H9 (cell line): ENCODE measurements at regions not wholly inside any gene's neighbourhood (a gene's known extent, or its start where the extent isn't known, plus 50 kb on each side); places are given as distances from the start of the nearest gene placed in this dataset.

Source experiments
- DNase-seq: peaks from one replicate; pipeline ENCODE4 v3.0.0-alpha.2; 2017
- H2AFZ ChIP-seq: one replicate; pipeline ENCODE4 v1.6.1; 2013; ENCODE audit warnings: mild to moderate bottlenecking, low read length, control low read depth, moderate library complexity
- H2AK5ac ChIP-seq: 2 replicates; pipeline ENCODE4 v1.6.1; 2013; ENCODE audit warnings: low read length, control low read depth, mixed read lengths; ENCODE audit not compliant: insufficient read length
- H2BK120ac ChIP-seq: one replicate; pipeline ENCODE4 v1.6.1; 2013; ENCODE audit warnings: low read depth, mild to moderate bottlenecking, low read length, control low read depth, inconsistent platforms; ENCODE audit not compliant: poor library complexity, severe bottlenecking
- H2BK12ac ChIP-seq: 2 replicates; pipeline ENCODE4 v1.6.1; 2013; ENCODE audit warnings: low read length, control low read depth, mixed read lengths, low read depth; ENCODE audit not compliant: insufficient read length
- H2BK15ac ChIP-seq: 2 replicates; pipeline ENCODE4 v1.6.1; 2013; ENCODE audit warnings: low read depth, low read length, control low read depth
- H2BK20ac ChIP-seq: one replicate; pipeline ENCODE4 v1.6.1; 2013; ENCODE audit warnings: low read depth, mild to moderate bottlenecking, low read length, control low read depth, inconsistent platforms; ENCODE audit not compliant: poor library complexity, severe bottlenecking
- H2BK5ac ChIP-seq: 2 replicates; pipeline ENCODE4 v1.6.1; 2013; ENCODE audit warnings: low read length, control low read depth, mixed read lengths; ENCODE audit not compliant: insufficient read length
- H3K14ac ChIP-seq: 2 replicates; pipeline ENCODE4 v1.6.1; 2013; ENCODE audit warnings: low read length, control low read depth; ENCODE audit not compliant: insufficient read depth
- H3K18ac ChIP-seq: 2 replicates; pipeline ENCODE4 v1.6.1; 2013; ENCODE audit warnings: low read depth, mild to moderate bottlenecking, mixed read lengths, low read length, control low read depth; ENCODE audit not compliant: insufficient read length
- H3K23ac ChIP-seq: 2 replicates; pipeline ENCODE4 v1.6.1; 2013; ENCODE audit warnings: low read length, control low read depth, mixed read lengths, low read depth; ENCODE audit not compliant: insufficient read length
- H3K23me2 ChIP-seq: 2 replicates; pipeline ENCODE4 v1.6.1; 2013; ENCODE audit warnings: low read depth, mild to moderate bottlenecking, mixed read lengths, low read length, control low read depth; ENCODE audit not compliant: insufficient read length, poor library complexity, severe bottlenecking
- H3K27ac ChIP-seq: 2 replicates; pipeline ENCODE4 v1.5.1; 2013; ENCODE audit warnings: low read length, control low read depth, mixed read lengths, low read depth; ENCODE audit not compliant: insufficient read length
- H3K27me3 ChIP-seq: 2 replicates; pipeline ENCODE4 v1.6.1; 2013; ENCODE audit warnings: low read length, control low read depth, inconsistent platforms; ENCODE audit not compliant: insufficient read depth
- H3K4ac ChIP-seq: 2 replicates; pipeline ENCODE4 v1.6.1; 2013; ENCODE audit warnings: low read depth, mild to moderate bottlenecking, control low read depth, inconsistent platforms, low read length, moderate library complexity
- H3K4me1 ChIP-seq: 2 replicates; pipeline ENCODE4 v1.6.1; 2013; ENCODE audit warnings: low read length, control low read depth, inconsistent platforms; ENCODE audit not compliant: insufficient read depth
- H3K4me2 ChIP-seq: 2 replicates; pipeline ENCODE4 v1.6.1; 2013; ENCODE audit warnings: low read length, control low read depth, mixed read lengths; ENCODE audit not compliant: insufficient read length, insufficient read depth
- H3K56ac ChIP-seq: 2 replicates; pipeline ENCODE4 v1.6.1; 2013; ENCODE audit warnings: low read depth, mild to moderate bottlenecking, mixed read lengths, low read length, control low read depth; ENCODE audit not compliant: insufficient read length
- H3K79me1 ChIP-seq: 2 replicates; pipeline ENCODE4 v1.6.1; 2013; ENCODE audit warnings: low read depth, mild to moderate bottlenecking, moderate library complexity, low read length, control low read depth, inconsistent platforms; ENCODE audit not compliant: insufficient read depth, poor library complexity, severe bottlenecking
- H3K79me2 ChIP-seq: 2 replicates; pipeline ENCODE4 v1.6.1; 2013; ENCODE audit warnings: low read length, control low read depth, inconsistent platforms; ENCODE audit not compliant: insufficient read depth
- H3K9ac ChIP-seq: 2 replicates; pipeline ENCODE4 v1.6.1; 2013; ENCODE audit warnings: low read length, control low read depth, mixed read lengths; ENCODE audit not compliant: insufficient read length; ENCODE audit errors: extremely low read depth
- H3K9me3 ChIP-seq: one replicate; pipeline ENCODE4 v1.6.1; 2013; ENCODE audit warnings: low read depth, low read length, inconsistent platforms; ENCODE audit not compliant: control insufficient read depth
- H3T11ph ChIP-seq: one replicate; pipeline ENCODE4 v1.6.1; 2013; ENCODE audit warnings: mild to moderate bottlenecking, low read length, control low read depth, inconsistent platforms
- H4K20me1 ChIP-seq: one replicate; pipeline ENCODE4 v1.6.1; 2013; ENCODE audit not compliant: control insufficient read depth, insufficient read length, insufficient read depth
- H4K5ac ChIP-seq: 2 replicates; pipeline ENCODE4 v1.6.1; 2013; ENCODE audit warnings: low read depth, mild to moderate bottlenecking, mixed read lengths, low read length, control low read depth; ENCODE audit not compliant: insufficient read length
- H4K8ac ChIP-seq: replicated peaks from 2 replicates; pipeline ENCODE4 v1.6.1; 2013; ENCODE audit warnings: low read length, control low read depth, mixed read lengths, low read depth; ENCODE audit not compliant: insufficient read length
- H4K91ac ChIP-seq: 2 replicates; pipeline ENCODE4 v1.6.1; 2013; ENCODE audit warnings: low read depth, mild to moderate bottlenecking, moderate library complexity, mixed read lengths, low read length, control low read depth; ENCODE audit not compliant: insufficient read length
- H3K27ac Mint-ChIP-seq, 3 experiments: 2 replicates in 2 of 3; 3 replicates in 1 of 3; pipeline ENCODE4 v1.8.0; 2020 to 2021; ENCODE audit warnings: mixed read lengths in 3 of 3, mild to moderate bottlenecking in 1 of 3, moderate library complexity in 1 of 3
- H3K27me3 Mint-ChIP-seq: 2 replicates; pipeline ENCODE4 v1.8.0; 2021; ENCODE audit warnings: low read depth, mild to moderate bottlenecking, moderate library complexity, mixed read lengths
- H3K36me3 Mint-ChIP-seq, 3 experiments: 2 replicates in 2 of 3; 3 replicates in 1 of 3; pipeline ENCODE4 v1.8.0; 2020 to 2021; ENCODE audit warnings: low read depth in 3 of 3, mixed read lengths in 3 of 3; ENCODE audit not compliant: insufficient read depth in 1 of 3
- H3K4me1 Mint-ChIP-seq, 2 experiments: 2 replicates each; pipeline ENCODE4 v1.8.0; 2020; ENCODE audit warnings: mixed read lengths in 2 of 2
- H3K4me3 Mint-ChIP-seq, 2 experiments: 2 replicates in 1 of 2; 3 replicates in 1 of 2; pipeline ENCODE4 v1.8.0; 2020 to 2021; ENCODE audit warnings: mild to moderate bottlenecking in 2 of 2, mixed read lengths in 2 of 2, moderate library complexity in 1 of 2
- H3K9me3 Mint-ChIP-seq, 2 experiments: 2 replicates in 1 of 2; 3 replicates in 1 of 2; pipeline ENCODE4 v1.8.0; 2020; ENCODE audit warnings: mild to moderate bottlenecking in 2 of 2, mixed read lengths in 2 of 2, moderate library complexity in 1 of 2
- CTCF ChIP-seq: fragments of 200-600 bp; sonication (generic); conservative IDR thresholded peaks from 3 replicates; pipeline ENCODE4 v1.8.0; 2021; ENCODE audit warnings: antibody characterized with exemption, mild to moderate bottlenecking

GRCh38 chr6:81003894-81004293, 748.6 kb downstream of the TENT5A start:
- no peak overlapping the region for H3K27ac Mint-ChIP-seq
- Histone ChIP-seq H2BK20ac (no peak overlapping the region), H3K23ac (no peak overlapping the region), H3K18ac (no peak overlapping the region), H4K20me1 (no peaks in the 10 kb centered on the region), H3K56ac (no peak overlapping the region), H2AK5ac (no peak overlapping the region), H3K23me2 (no peaks in the 10 kb centered on the region), H2BK5ac (no peak overlapping the region), H2BK120ac (no peak overlapping the region), H4K5ac (no peak overlapping the region), H2BK15ac (no peak overlapping the region), H3K27ac (no peak overlapping the region), H3K4me2 (no peak overlapping the region), H3K4ac (no peak overlapping the region), H3K27me3 (no peaks in the 10 kb centered on the region), H3K4me1 (no peaks in the 10 kb centered on the region), H3K9ac (no peak overlapping the region), H3K14ac (no peak overlapping the region), H3T11ph (no peak overlapping the region), H4K8ac (no peak overlapping the region), H2BK12ac (no peak overlapping the region), H4K91ac (no peak overlapping the region), H3K79me2 (no peaks in the 10 kb centered on the region), H2AFZ (no peak overlapping the region), H3K9me3 (no peaks in the 10 kb centered on the region), H3K79me1 (no peaks in the 10 kb centered on the region)
- no peak for TF ChIP-seq CTCF
- H3K9me3 Mint-ChIP-seq, result peaks cover 22 to 29% of the 10 kb centered on the region in 2 experiments
- no peak for DNase-seq
- no peak overlapping the region for H3K4me3 Mint-ChIP-seq
- H3K27me3 Mint-ChIP-seq, result no peaks in the 10 kb centered on the region
- no peaks in the 10 kb centered on the region for H3K4me1 Mint-ChIP-seq
- H3K36me3 Mint-ChIP-seq, result peaks cover 6 to 14% (median 7%) of the 10 kb centered on the region in 3 experiments; a peak in 6 of 7 replicates
